Endothelial cell of umbilical vein (primary cell): ENCODE measurements at regions not wholly inside any gene's neighbourhood (a gene's known extent, or its start where the extent isn't known, plus 50 kb on each side); places are given as distances from the start of the nearest gene placed in this dataset.

Experiments
- EZH2 ChIP-seq: IDR thresholded peaks from 2 replicates; pipeline ENCODE4 v1.6.1; 2012; ENCODE audit warnings: borderline replicate concordance, low read depth, mild to moderate bottlenecking, moderate library complexity, low read length, inconsistent platforms; ENCODE audit not compliant: severe bottlenecking
- FOS ChIP-seq: IDR thresholded peaks from 2 replicates; pipeline ENCODE4 v1.6.1; 2011; ENCODE audit warnings: mild to moderate bottlenecking, low read length, moderate library complexity, borderline replicate concordance; ENCODE audit not compliant: insufficient read depth
- JUN ChIP-seq: IDR thresholded peaks from 2 replicates; pipeline ENCODE4 v1.6.1; 2011; ENCODE audit warnings: borderline replicate concordance, low read depth; ENCODE audit not compliant: insufficient read length, insufficient read depth
- MYC ChIP-seq: IDR thresholded peaks from one replicate; pipeline ENCODE4 v1.6.1; 2011; ENCODE audit warnings: mild to moderate bottlenecking, low read depth, low read length
- POLR2A ChIP-seq: IDR thresholded peaks from 2 replicates; pipeline ENCODE4 v1.6.1; 2012; ENCODE audit warnings: low read depth, mild to moderate bottlenecking, control low read depth, low read length
- TF ChIP-seq, protein P1 (sequence below), 2 donors: IDR thresholded peaks; 1 replicate in 1 of 2; 2 replicates in 1 of 2; pipeline ENCODE4 v1.5.1; 2011; ENCODE audit warnings: low read length in 2 of 2, mild to moderate bottlenecking in 2 of 2, moderate library complexity in 2 of 2, control low read depth in 1 of 2, inconsistent platforms in 1 of 2, low read depth in 1 of 2; ENCODE audit not compliant: insufficient read depth in 1 of 2; ENCODE audit errors: extremely low read depth in 1 of 2

DNA sequence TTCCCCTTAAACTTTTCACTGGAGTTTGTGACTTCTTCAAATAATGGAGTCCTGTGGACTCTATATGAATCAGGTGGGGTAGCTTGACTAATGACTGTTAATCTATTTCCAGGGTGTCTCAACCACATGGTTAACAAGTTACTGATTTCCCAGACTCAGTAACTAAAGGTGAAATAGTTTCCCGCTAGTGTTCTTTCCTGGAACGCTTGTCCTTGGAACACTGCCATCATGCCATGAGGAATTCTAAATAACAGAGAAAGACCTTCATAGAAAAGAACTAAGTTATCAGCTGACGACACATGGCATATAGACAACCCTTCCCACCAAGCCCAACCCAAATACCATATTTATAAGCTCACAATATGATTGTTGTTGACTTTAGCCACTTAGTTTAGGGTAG is 1027.9 kb upstream of the FAM98A start:
- TF ChIP-seq POLR2A (no peak), MYC (no peak), FOS (no peak), EZH2 (no peak), JUN (no peak)
- TF ChIP-seq, protein P1, sequence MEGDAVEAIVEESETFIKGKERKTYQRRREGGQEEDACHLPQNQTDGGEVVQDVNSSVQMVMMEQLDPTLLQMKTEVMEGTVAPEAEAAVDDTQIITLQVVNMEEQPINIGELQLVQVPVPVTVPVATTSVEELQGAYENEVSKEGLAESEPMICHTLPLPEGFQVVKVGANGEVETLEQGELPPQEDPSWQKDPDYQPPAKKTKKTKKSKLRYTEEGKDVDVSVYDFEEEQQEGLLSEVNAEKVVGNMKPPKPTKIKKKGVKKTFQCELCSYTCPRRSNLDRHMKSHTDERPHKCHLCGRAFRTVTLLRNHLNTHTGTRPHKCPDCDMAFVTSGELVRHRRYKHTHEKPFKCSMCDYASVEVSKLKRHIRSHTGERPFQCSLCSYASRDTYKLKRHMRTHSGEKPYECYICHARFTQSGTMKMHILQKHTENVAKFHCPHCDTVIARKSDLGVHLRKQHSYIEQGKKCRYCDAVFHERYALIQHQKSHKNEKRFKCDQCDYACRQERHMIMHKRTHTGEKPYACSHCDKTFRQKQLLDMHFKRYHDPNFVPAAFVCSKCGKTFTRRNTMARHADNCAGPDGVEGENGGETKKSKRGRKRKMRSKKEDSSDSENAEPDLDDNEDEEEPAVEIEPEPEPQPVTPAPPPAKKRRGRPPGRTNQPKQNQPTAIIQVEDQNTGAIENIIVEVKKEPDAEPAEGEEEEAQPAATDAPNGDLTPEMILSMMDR (IDR thresholded peaks at IDR 0.05; ENCODE audit: extremely low read depth in 1 of 2, insufficient read depth in 1 of 2, low read depth in 1 of 2, low read length in 2 of 2) = no peak
